A549 (cell line): ENCODE measurements at regions not wholly inside any gene's neighbourhood (a gene's known extent, or its start where the extent isn't known, plus 50 kb on each side); places are given as distances from the start of the nearest gene placed in this dataset.

Experiments
- ATAC-seq, 2 experiments: fragments of 200-7000 bp in 1 of 2; fragments of >200 bp in 1 of 2; cut with Nextera tagmentation in 1 of 2; cut with Tn5 transposase in 1 of 2; 3 replicates each; pipeline versions ENCODE4 v1.8.0 to v1.9.1; 2018 to 2020; ENCODE audit warnings: mild to moderate bottlenecking in 1 of 2, moderate library complexity in 1 of 2
- CTCF ChIA-PET: fragments of 300-600 bp; sonication (Branson Sonifier 250); formaldehyde crosslinking; extraction: SDS; loops from one replicate; lab custom pipeline; 2021; ENCODE audit warnings: antibody characterized with exemption, inconsistent platforms; lab: Yijun Ruan, JAX
- POLR2A ChIA-PET: fragments of 350-600 bp; formaldehyde crosslinking; extraction: SDS; loops from one replicate; lab custom pipeline; 2021; ENCODE audit warnings: antibody characterized with exemption, inconsistent platforms; lab: Yijun Ruan, JAX
- DNase-seq, 2 experiments: peaks; one replicate each; pipeline versions ENCODE4 v3.0.0 to v3.0.0-alpha.2; 2011 to 2016; ENCODE audit warnings: low read depth in 1 of 2, low spot score in 1 of 2
- FAIRE-seq: peaks from 2 replicates; lab custom pipeline; 2011; peaks lifted over from hg19 to GRCh38; lab: Jason Lieb, UNC
- H3K27ac ChIP-seq, 2 experiments: fragments of >200 bp; sonication (Bioruptor Twin); formaldehyde crosslinking; 3 replicates each; pipeline ENCODE4 v1.5.1; 2016 to 2017
- H3K4me1 ChIP-seq: fragments of >200 bp; sonication (Bioruptor Twin); formaldehyde crosslinking; 3 replicates; pipeline ENCODE4 v1.6.1; 2016
- H3K4me2 ChIP-seq: fragments of >200 bp; sonication (Bioruptor Twin); formaldehyde crosslinking; 3 replicates; pipeline ENCODE4 v1.6.1; 2016
- H3K4me3 ChIP-seq: fragments of >200 bp; sonication (Bioruptor Twin); formaldehyde crosslinking; 3 replicates; pipeline ENCODE4 v1.5.1; 2016
- H3K9me3 ChIP-seq: fragments of >200 bp; sonication (Bioruptor Twin); formaldehyde crosslinking; 3 replicates; pipeline ENCODE4 v1.6.1; 2016
- BHLHE40 ChIP-seq: IDR thresholded peaks from 2 replicates; pipeline ENCODE4 v1.6.1; 2012; ENCODE audit warnings: low read depth, low read length, inconsistent platforms
- CBX8 ChIP-seq: fragments of 200-600 bp; sonication (generic); IDR thresholded peaks from 2 replicates; pipeline ENCODE4 v1.6.1; 2016
- E2F6 ChIP-seq: IDR thresholded peaks from 2 replicates; pipeline ENCODE4 v1.6.1; 2012; ENCODE audit warnings: low read depth, borderline replicate concordance
- EP300 ChIP-seq, 2 experiments: fragments of >200 bp; sonication (Bioruptor Twin); formaldehyde crosslinking; IDR thresholded peaks; 2 replicates in 1 of 2; 3 replicates in 1 of 2; pipeline ENCODE4 v1.6.1; 2016 to 2017
- HDAC2 ChIP-seq: fragments of 200-600 bp; sonication (generic); IDR thresholded peaks from 2 replicates; pipeline ENCODE4 v1.6.1; 2016
- HEYL ChIP-seq: fragments of 250-450 bp; sonication (Bioruptor Pico); IDR thresholded peaks from 2 replicates; pipeline ENCODE4 v1.8.0; 2021; ENCODE audit warnings: mild to moderate bottlenecking, moderate library complexity
- JUN ChIP-seq, 2 experiments: fragments of >200 bp; sonication (Bioruptor Twin); formaldehyde crosslinking; IDR thresholded peaks; 2 replicates in 1 of 2; 3 replicates in 1 of 2; pipeline ENCODE4 v1.6.1; 2016 to 2017
- MAFK ChIP-seq: fragments of 450-650 bp; IDR thresholded peaks from 2 replicates; pipeline ENCODE4 v1.6.1; 2014; ENCODE audit not compliant: partially characterized antibody
- MYC ChIP-seq: IDR thresholded peaks from 2 replicates; pipeline ENCODE4 v1.6.1; 2012; ENCODE audit warnings: mild to moderate bottlenecking, inconsistent platforms, low read length, improper control_type of control experiment, borderline replicate concordance
- PHF8 ChIP-seq: fragments of 200-600 bp; sonication (generic); IDR thresholded peaks from 2 replicates; pipeline ENCODE4 v1.6.1; 2016; ENCODE audit warnings: low read depth, mild to moderate bottlenecking, antibody characterized with exemption, moderate library complexity, borderline replicate concordance
- POLR2A ChIP-seq: IDR thresholded peaks from 2 replicates; pipeline ENCODE4 v1.6.1; 2012; ENCODE audit warnings: mild to moderate bottlenecking, low read length
- RCOR1 ChIP-seq: fragments of 150-350 bp; IDR thresholded peaks from 2 replicates; pipeline ENCODE4 v1.6.1; 2014; ENCODE audit warnings: antibody characterized with exemption, low read length, low read depth
- RFX5 ChIP-seq: fragments of 450-650 bp; IDR thresholded peaks from 2 replicates; pipeline ENCODE4 v1.7.1; 2014; ENCODE audit warnings: antibody characterized with exemption, mild to moderate bottlenecking, moderate library complexity
- SMC3 ChIP-seq: fragments of >200 bp; sonication (Bioruptor Twin); formaldehyde crosslinking; IDR thresholded peaks from 3 replicates; pipeline ENCODE4 v1.6.1; 2018; ENCODE audit warnings: inconsistent platforms
- WGBS: methylation state at CpG from one replicate; pipeline ENCODE4 v1.1.6; 2017; ENCODE audit errors: missing lambda C conversion rate; 5-methylcytosine and 5-hydroxymethylcytosine counted together
- TF ChIP-seq, protein P1 (sequence below): fragments of 150-350 bp; IDR thresholded peaks from 2 replicates; pipeline ENCODE4 v1.6.1; 2014; ENCODE audit warnings: low read depth, mild to moderate bottlenecking, low read length
- TF ChIP-seq, protein P2 (sequence below): fragments of >200 bp; sonication (Bioruptor Twin); formaldehyde crosslinking; IDR thresholded peaks from 3 replicates; pipeline ENCODE4 v1.6.1; 2016
- TF ChIP-seq, protein P3 (sequence below): fragments of 250-450 bp; sonication (Bioruptor Pico); IDR thresholded peaks from 2 replicates; pipeline ENCODE4 v1.5.0; 2020; ENCODE audit warnings: low read depth, mild to moderate bottlenecking, moderate library complexity
- TF ChIP-seq, protein P4 (sequence below): IDR thresholded peaks from 2 replicates; pipeline ENCODE4 v1.6.1; 2012
- TF ChIP-seq, protein P5 (sequence below): fragments of 450-650 bp; IDR thresholded peaks from 2 replicates; pipeline ENCODE4 v1.6.1; 2014; ENCODE audit warnings: antibody characterized with exemption

GRCh38 chr9:87830446-87830845 is 52.2 kb upstream of the SPATA31E1 start:
- ChIA-PET CTCF (no interaction called here), POLR2A (no interaction called here)
- no peak overlapping the region for H3K4me3 ChIP-seq
- no peaks in the 10 kb centered on the region for H3K9me3 ChIP-seq
- 49% methylated on average over 3 of the region's 3 CpGs for WGBS
- FAIRE-seq: no peak
- H3K4me2 ChIP-seq: no peak overlapping the region
- H3K27ac ChIP-seq: no peak overlapping the region
- DNase-seq: no peak
- ATAC-seq: no peak
- TF ChIP-seq EP300 (IDR thresholded peaks at IDR 0.05): no peak
- no peak for TF ChIP-seq JUN (IDR thresholded peaks at IDR 0.05)
- TF ChIP-seq, protein P1, sequence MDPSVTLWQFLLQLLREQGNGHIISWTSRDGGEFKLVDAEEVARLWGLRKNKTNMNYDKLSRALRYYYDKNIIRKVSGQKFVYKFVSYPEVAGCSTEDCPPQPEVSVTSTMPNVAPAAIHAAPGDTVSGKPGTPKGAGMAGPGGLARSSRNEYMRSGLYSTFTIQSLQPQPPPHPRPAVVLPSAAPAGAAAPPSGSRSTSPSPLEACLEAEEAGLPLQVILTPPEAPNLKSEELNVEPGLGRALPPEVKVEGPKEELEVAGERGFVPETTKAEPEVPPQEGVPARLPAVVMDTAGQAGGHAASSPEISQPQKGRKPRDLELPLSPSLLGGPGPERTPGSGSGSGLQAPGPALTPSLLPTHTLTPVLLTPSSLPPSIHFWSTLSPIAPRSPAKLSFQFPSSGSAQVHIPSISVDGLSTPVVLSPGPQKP: no peak
- TF ChIP-seq BHLHE40: no peak
- no peak for TF ChIP-seq MYC
- TF ChIP-seq, protein P2, sequence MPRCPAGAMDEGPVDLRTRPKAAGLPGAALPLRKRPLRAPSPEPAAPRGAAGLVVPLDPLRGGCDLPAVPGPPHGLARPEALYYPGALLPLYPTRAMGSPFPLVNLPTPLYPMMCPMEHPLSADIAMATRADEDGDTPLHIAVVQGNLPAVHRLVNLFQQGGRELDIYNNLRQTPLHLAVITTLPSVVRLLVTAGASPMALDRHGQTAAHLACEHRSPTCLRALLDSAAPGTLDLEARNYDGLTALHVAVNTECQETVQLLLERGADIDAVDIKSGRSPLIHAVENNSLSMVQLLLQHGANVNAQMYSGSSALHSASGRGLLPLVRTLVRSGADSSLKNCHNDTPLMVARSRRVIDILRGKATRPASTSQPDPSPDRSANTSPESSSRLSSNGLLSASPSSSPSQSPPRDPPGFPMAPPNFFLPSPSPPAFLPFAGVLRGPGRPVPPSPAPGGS: no peak
- no peak for TF ChIP-seq RCOR1
- TF ChIP-seq PHF8: no peak
- TF ChIP-seq CBX8: no peak
- TF ChIP-seq E2F6: no peak
- TF ChIP-seq HDAC2: no peak
- no peak for TF ChIP-seq POLR2A
- peaks cover 3% of the 10 kb centered on the region; the same call in 2 of the 3 replicates for H3K4me1 ChIP-seq

DNA sequence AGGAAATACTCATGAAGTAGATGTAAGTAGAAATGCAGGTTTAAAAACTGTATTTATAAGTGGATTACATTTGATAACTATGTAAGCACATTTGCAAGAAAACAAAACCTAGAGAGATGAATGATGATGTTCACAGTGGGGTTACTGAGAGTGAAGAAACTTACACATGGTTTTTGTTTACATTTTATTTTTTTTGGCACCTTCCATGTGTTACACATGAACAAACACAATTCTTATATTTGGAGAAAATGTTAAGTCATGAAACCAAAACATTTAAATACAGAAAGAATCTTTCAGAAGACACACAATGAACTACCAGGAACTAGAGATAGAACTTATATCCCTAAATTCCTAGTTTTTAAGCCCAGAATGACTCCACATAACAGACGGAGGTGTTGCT is 51.5 kb upstream of the SPATA31E1 start:
- no peak overlapping the region for H3K4me3 ChIP-seq
- no peak overlapping the region for H3K4me2 ChIP-seq
- no peak overlapping the region for H3K27ac ChIP-seq
- no peaks in the 10 kb centered on the region for H3K9me3 ChIP-seq
- ATAC-seq (no peak), FAIRE-seq (no peak), DNase-seq (no peak)
- POLR2A ChIA-PET: no interaction called here
- TF ChIP-seq HEYL (CRISPR knock-in tag): no peak
- TF ChIP-seq, protein P3, sequence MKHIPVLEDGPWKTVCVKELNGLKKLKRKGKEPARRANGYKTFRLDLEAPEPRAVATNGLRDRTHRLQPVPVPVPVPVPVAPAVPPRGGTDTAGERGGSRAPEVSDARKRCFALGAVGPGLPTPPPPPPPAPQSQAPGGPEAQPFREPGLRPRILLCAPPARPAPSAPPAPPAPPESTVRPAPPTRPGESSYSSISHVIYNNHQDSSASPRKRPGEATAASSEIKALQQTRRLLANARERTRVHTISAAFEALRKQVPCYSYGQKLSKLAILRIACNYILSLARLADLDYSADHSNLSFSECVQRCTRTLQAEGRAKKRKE (CRISPR knock-in tag): no peak
- TF ChIP-seq E2F6: no peak
- TF ChIP-seq SMC3: no peak
- TF ChIP-seq, protein P4, sequence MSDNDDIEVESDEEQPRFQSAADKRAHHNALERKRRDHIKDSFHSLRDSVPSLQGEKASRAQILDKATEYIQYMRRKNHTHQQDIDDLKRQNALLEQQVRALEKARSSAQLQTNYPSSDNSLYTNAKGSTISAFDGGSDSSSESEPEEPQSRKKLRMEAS: no peak
- no peak for TF ChIP-seq MAFK
- TF ChIP-seq, protein P5, sequence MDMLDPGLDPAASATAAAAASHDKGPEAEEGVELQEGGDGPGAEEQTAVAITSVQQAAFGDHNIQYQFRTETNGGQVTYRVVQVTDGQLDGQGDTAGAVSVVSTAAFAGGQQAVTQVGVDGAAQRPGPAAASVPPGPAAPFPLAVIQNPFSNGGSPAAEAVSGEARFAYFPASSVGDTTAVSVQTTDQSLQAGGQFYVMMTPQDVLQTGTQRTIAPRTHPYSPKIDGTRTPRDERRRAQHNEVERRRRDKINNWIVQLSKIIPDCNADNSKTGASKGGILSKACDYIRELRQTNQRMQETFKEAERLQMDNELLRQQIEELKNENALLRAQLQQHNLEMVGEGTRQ: no peak
- no peak for TF ChIP-seq RFX5
- TF ChIP-seq BHLHE40: no peak
- TF ChIP-seq CBX8: no peak
- TF ChIP-seq MYC: no peak
- TF ChIP-seq, all 56 proteins: peak for 0
- WGBS: 83% methylated on average over 1 of the region's 1 CpG
- H3K4me1 ChIP-seq: peaks cover 3% of the 10 kb centered on the region; the same call in 2 of the 3 replicates
- CTCF ChIA-PET: no interaction called here
